NB4 (cell line): ENCODE measurements at regions not wholly inside any gene's neighbourhood (a gene's known extent, or its start where the extent isn't known, plus 50 kb on each side); places are given as distances from the start of the nearest gene placed in this dataset.

Experiments
- POLR2A ChIP-seq: IDR thresholded peaks from 2 replicates; pipeline ENCODE4 v1.6.1; 2011; ENCODE audit warnings: mild to moderate bottlenecking; ENCODE audit not compliant: insufficient read length; ENCODE audit errors: extremely low read depth
- TF ChIP-seq, protein P1 (sequence below): IDR thresholded peaks from one replicate; pipeline ENCODE4 v1.5.1; 2012; ENCODE audit warnings: low read depth, low read length
- TF ChIP-seq, protein P2 (sequence below): IDR thresholded peaks from 2 replicates; pipeline ENCODE4 v1.6.1; 2011; ENCODE audit warnings: low read depth, low read length

DNA sequence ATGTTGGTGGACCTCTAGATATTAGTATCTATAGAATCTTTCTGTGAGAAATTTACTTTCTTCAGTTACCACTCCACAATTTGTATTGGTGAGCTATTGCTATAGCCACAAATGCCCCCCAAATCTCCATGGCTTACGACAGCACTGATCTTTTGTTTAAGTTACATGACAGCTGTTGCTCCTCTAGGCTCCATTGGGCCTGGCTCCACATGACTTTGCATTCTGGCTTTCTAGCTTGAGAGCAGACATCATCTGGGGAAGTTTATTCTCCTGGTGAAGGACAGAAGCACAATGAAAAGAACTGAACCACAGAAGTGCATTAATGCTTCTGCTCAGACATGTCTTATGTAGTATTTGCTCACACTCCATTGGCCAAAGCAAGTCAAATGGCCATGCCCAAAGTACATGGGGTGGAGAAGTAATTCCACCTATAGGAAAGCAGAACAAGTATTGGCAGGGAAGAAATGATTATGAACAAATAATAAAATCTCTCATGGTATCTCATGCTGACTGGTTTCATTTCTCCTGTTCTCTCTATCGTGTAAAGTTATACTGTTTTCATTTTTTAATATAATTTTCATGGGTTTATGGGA, 126.6 kb upstream of the FAM9C start:
- TF ChIP-seq, protein P1, sequence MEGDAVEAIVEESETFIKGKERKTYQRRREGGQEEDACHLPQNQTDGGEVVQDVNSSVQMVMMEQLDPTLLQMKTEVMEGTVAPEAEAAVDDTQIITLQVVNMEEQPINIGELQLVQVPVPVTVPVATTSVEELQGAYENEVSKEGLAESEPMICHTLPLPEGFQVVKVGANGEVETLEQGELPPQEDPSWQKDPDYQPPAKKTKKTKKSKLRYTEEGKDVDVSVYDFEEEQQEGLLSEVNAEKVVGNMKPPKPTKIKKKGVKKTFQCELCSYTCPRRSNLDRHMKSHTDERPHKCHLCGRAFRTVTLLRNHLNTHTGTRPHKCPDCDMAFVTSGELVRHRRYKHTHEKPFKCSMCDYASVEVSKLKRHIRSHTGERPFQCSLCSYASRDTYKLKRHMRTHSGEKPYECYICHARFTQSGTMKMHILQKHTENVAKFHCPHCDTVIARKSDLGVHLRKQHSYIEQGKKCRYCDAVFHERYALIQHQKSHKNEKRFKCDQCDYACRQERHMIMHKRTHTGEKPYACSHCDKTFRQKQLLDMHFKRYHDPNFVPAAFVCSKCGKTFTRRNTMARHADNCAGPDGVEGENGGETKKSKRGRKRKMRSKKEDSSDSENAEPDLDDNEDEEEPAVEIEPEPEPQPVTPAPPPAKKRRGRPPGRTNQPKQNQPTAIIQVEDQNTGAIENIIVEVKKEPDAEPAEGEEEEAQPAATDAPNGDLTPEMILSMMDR = no peak
- TF ChIP-seq POLR2A = no peak
- TF ChIP-seq, protein P2, sequence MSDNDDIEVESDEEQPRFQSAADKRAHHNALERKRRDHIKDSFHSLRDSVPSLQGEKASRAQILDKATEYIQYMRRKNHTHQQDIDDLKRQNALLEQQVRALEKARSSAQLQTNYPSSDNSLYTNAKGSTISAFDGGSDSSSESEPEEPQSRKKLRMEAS = no peak
